RWPE2 (cell line): ENCODE measurements at regions not wholly inside any gene's neighbourhood (a gene's known extent, or its start where the extent isn't known, plus 50 kb on each side); places are given as distances from the start of the nearest gene placed in this dataset.

Source experiments
- ATAC-seq: fragments of 200-7000 bp; cut with Tn5 transposase; 3 replicates; pipeline ENCODE4 v1.9.1; 2021; ENCODE audit warnings: low read depth
- DNase-seq: peaks from one replicate; pipeline ENCODE4 v3.0.0-alpha.2; 2020; ENCODE audit warnings: low spot score
- H3K27ac ChIP-seq: fragments of 450-650 bp; 2 replicates; pipeline ENCODE4 v1.5.1; 2017; ENCODE audit warnings: mild to moderate bottlenecking; ENCODE audit not compliant: poor library complexity, severe bottlenecking
- H3K27me3 ChIP-seq: fragments of 250-450 bp; sonication (Bioruptor Pico); 2 replicates; pipeline ENCODE4 v1.5.1; 2021; ENCODE audit warnings: mild to moderate bottlenecking, moderate library complexity; ENCODE audit not compliant: insufficient read depth, poor library complexity, severe bottlenecking
- H3K36me3 ChIP-seq: fragments of 250-450 bp; sonication (Bioruptor Pico); 2 replicates; pipeline ENCODE4 v1.5.1; 2020; ENCODE audit warnings: low read depth, mild to moderate bottlenecking, moderate library complexity
- H3K4me1 ChIP-seq: fragments of 250-450 bp; sonication (Bioruptor Pico); 2 replicates; pipeline ENCODE4 v1.5.1; 2021; ENCODE audit warnings: mild to moderate bottlenecking, moderate library complexity; ENCODE audit not compliant: insufficient read depth, poor library complexity, severe bottlenecking
- H3K4me3 ChIP-seq: fragments of 250-450 bp; sonication (Bioruptor Pico); 2 replicates; pipeline ENCODE4 v1.5.1; 2021; ENCODE audit warnings: mild to moderate bottlenecking, moderate library complexity; ENCODE audit not compliant: severe bottlenecking
- H3K9me3 ChIP-seq: fragments of 250-450 bp; sonication (Bioruptor Pico); 2 replicates; pipeline ENCODE4 v1.5.1; 2021; ENCODE audit warnings: mild to moderate bottlenecking, moderate library complexity; ENCODE audit not compliant: severe bottlenecking
- TF ChIP-seq, protein P1 (sequence below): fragments of 450-650 bp; IDR thresholded peaks from one replicate; pipeline ENCODE4 v1.5.1; 2017; ENCODE audit warnings: mild to moderate bottlenecking, moderate library complexity; ENCODE audit not compliant: poor library complexity, severe bottlenecking

DNA sequence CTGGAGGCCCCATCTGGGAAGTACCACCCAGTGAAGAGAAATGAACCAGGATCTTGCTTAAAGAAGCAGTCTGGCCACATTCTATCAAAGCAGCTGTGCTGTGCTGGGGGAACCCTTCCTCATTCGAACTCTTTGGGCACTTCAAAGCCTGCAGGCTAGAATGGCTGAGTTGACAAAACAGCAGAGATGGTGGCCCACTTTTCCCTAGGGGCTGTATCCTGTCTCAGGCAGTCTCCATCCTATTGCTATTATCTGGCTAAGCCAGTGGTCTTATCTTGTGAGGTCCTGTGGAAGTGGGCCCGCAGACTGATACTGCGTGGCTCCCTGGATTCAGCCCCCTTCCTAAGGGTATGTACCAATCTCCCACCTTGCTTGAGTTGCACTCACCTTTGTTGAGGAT lies 114.3 kb downstream of the VSIG4 start:
- H3K27ac ChIP-seq = no peak overlapping the region

DNA sequence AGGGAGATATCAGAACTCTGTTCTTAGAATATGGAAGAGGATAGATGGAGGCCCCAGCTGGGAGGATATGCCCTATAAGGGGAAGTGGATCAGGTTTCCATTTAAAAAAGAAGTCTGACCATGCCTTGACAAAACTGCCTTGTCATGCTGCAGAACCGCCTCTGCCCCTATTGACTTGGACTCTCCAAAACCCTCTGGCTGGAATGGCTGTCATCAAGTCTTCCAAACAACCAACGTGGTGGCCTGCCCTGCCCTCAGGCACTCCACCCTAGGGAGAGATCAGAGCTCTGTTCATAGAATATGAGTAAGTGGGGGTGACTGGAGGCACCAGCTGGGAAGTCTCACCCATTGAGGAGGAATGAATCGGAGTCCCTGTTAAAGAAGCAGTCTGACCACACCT lies 114.9 kb downstream of the VSIG4 start:
- Histone ChIP-seq H3K4me1 (peaks cover 12% of the 10 kb centered on the region), H3K27ac (no peak overlapping the region), H3K4me3 (no peak overlapping the region), H3K9me3 (no peaks in the 10 kb centered on the region), H3K27me3 (no peaks in the 10 kb centered on the region), H3K36me3 (no peaks in the 10 kb centered on the region)
- ATAC-seq (no peak), DNase-seq (no peak)
- TF ChIP-seq, protein P1, sequence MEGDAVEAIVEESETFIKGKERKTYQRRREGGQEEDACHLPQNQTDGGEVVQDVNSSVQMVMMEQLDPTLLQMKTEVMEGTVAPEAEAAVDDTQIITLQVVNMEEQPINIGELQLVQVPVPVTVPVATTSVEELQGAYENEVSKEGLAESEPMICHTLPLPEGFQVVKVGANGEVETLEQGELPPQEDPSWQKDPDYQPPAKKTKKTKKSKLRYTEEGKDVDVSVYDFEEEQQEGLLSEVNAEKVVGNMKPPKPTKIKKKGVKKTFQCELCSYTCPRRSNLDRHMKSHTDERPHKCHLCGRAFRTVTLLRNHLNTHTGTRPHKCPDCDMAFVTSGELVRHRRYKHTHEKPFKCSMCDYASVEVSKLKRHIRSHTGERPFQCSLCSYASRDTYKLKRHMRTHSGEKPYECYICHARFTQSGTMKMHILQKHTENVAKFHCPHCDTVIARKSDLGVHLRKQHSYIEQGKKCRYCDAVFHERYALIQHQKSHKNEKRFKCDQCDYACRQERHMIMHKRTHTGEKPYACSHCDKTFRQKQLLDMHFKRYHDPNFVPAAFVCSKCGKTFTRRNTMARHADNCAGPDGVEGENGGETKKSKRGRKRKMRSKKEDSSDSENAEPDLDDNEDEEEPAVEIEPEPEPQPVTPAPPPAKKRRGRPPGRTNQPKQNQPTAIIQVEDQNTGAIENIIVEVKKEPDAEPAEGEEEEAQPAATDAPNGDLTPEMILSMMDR = no peak

More for the DNA sequence above, 114.3 kb downstream of the VSIG4 start:
- no peak for ATAC-seq
- H3K36me3 ChIP-seq = no peaks in the 10 kb centered on the region
- peaks cover 7% of the 10 kb centered on the region for H3K4me1 ChIP-seq
- TF ChIP-seq, protein P1 = no peak
- no peaks in the 10 kb centered on the region for H3K27me3 ChIP-seq
- H3K4me3 ChIP-seq = no peak overlapping the region
- no peak for DNase-seq
- H3K9me3 ChIP-seq = no peaks in the 10 kb centered on the region

DNA sequence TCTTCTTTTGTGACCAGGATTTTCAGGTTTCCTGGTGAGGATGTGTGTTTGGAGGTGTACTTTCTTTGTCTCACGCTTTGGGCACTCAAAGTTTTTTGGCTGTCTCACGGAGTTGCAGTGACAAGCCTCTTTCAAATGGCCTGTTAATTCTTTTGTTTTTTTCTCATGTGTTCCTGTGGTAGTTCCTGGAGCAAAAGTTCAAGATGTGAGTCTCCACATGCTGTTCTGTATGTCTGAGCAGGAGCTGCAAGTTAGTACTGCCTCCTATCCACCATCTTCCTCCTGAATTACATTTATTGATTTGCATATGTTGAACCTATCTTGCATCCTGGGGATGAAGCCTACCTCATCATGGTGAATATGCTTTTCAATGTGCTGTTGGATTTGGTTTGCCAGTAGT lies 118.5 kb downstream of the VSIG4 start:
- H3K9me3 ChIP-seq = no peaks in the 10 kb centered on the region
- H3K27me3 ChIP-seq = no peaks in the 10 kb centered on the region
- no peak overlapping the region for H3K4me3 ChIP-seq
- peak overlapping the region; percentile 77 for H3K27ac ChIP-seq
- DNase-seq (no peak), ATAC-seq (no peak)
- TF ChIP-seq, protein P1 = no peak
- H3K36me3 ChIP-seq = no peaks in the 10 kb centered on the region
- H3K4me1 ChIP-seq = peaks cover 12% of the 10 kb centered on the region

DNA sequence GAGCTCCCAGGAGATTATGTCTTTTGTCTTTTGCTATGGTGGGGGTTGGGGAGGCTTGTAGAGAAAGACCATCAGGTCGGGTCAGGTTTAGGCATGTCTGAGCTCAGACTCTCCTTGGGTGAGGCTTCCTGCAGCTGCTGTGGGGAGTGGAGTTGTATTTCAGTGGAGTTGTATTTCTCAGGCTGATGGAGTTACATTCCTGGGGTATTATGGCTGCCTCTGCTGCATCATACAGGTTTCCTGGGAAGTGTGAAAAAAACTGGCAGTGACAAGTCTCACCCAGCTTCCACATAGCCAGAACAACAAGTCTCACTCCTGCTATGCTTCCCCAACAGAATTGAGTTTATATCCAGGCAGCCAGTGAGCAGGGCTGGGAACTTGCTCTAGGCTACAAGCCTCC lies 119.3 kb downstream of the VSIG4 start:
- Histone ChIP-seq H3K9me3 (no peaks in the 10 kb centered on the region), H3K27me3 (no peaks in the 10 kb centered on the region), H3K4me1 (peaks cover 12% of the 10 kb centered on the region), H3K4me3 (no peak overlapping the region), H3K36me3 (no peaks in the 10 kb centered on the region), H3K27ac (peak overlapping the region; percentile 77)
- ATAC-seq (peak; percentile 97), DNase-seq (peak; percentile 66)
- TF ChIP-seq, protein P1 = no peak

DNA sequence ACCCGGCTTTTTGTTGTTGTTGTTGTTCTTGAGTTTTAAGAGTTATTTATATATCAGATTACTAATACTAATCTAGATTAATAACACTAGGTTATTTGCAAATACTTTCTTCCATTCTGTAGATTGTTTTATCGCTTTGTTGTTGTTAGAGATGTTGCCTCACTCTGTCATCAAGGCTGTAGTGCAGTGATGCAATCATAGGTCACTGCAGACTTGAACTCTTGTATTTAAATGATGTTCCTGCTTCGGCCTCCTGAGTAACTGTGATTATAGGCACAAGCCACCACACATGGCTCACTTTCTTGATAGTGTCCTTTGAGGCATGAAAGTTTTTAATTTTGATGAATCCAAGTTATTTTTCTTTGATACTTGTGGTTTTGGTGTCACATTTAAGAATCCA lies 129.0 kb downstream of the VSIG4 start:
- DNase-seq = no peak
- Histone ChIP-seq H3K4me1 (no peaks in the 10 kb centered on the region), H3K9me3 (no peaks in the 10 kb centered on the region), H3K27me3 (no peaks in the 10 kb centered on the region), H3K4me3 (no peak overlapping the region), H3K27ac (no peak overlapping the region), H3K36me3 (no peaks in the 10 kb centered on the region)
- TF ChIP-seq, protein P1 = no peak
- ATAC-seq = no peak
